Fibroblast of lung (primary cell): ENCODE measurements at regions not wholly inside any gene's neighbourhood (a gene's known extent, or its start where the extent isn't known, plus 50 kb on each side); places are given as distances from the start of the nearest gene placed in this dataset.

Experiments
- DNase-seq, 2 donors: peaks; one replicate each; pipeline versions ENCODE4 v3.0.0 to v3.0.0-alpha.2; 2010; ENCODE audit warnings: low read depth in 2 of 2
- H2AFZ ChIP-seq: 2 replicates; pipeline ENCODE4 v1.5.1; 2012; ENCODE audit warnings: low read length, control low read depth, inconsistent platforms
- H3K27ac ChIP-seq: 2 replicates; pipeline ENCODE4 v1.5.1; 2011; ENCODE audit warnings: low read length, control low read depth; ENCODE audit not compliant: insufficient read depth
- H3K27me3 ChIP-seq: 2 replicates; pipeline ENCODE4 v1.5.1; 2011; ENCODE audit warnings: mild to moderate bottlenecking, low read length; ENCODE audit not compliant: control insufficient read depth, insufficient read depth
- H3K36me3 ChIP-seq: 2 replicates; pipeline ENCODE4 v1.5.1; 2011; ENCODE audit warnings: low read length; ENCODE audit not compliant: control insufficient read depth, insufficient read depth
- H3K4me1 ChIP-seq: 2 replicates; pipeline ENCODE4 v1.5.1; 2011; ENCODE audit warnings: low read length; ENCODE audit not compliant: control insufficient read depth, insufficient read depth; ENCODE audit errors: extremely low read depth
- H3K4me2 ChIP-seq: 2 replicates; pipeline ENCODE4 v1.5.1; 2011; ENCODE audit warnings: low read length, control low read depth; ENCODE audit not compliant: insufficient read depth; ENCODE audit errors: extremely low read depth
- H3K4me3 ChIP-seq, 4 experiments: fragments of 200-600 bp in 1 of 4; sonication (generic) in 1 of 4; replicated peaks in 1 of 4; 2 replicates each; pipeline ENCODE4 v1.5.1; 2011 to 2016; ENCODE audit warnings: low read length in 4 of 4, low read depth in 3 of 4, mild to moderate bottlenecking in 3 of 4, control low read depth in 2 of 4, inconsistent platforms in 1 of 4, mixed read lengths in 1 of 4; ENCODE audit not compliant: insufficient read depth in 1 of 4; ENCODE audit errors: control extremely low read depth in 1 of 4
- H3K79me2 ChIP-seq: 2 replicates; pipeline ENCODE4 v1.5.1; 2012; ENCODE audit warnings: mild to moderate bottlenecking, low read length, inconsistent platforms; ENCODE audit not compliant: control insufficient read depth, insufficient read depth
- H3K9ac ChIP-seq: 2 replicates; pipeline ENCODE4 v1.5.1; 2011; ENCODE audit warnings: mild to moderate bottlenecking, low read length, control low read depth; ENCODE audit not compliant: insufficient read depth
- H3K9me3 ChIP-seq: 2 replicates; pipeline ENCODE4 v1.5.1; 2012; ENCODE audit warnings: low read depth, low read length; ENCODE audit not compliant: control insufficient read depth, insufficient read depth
- H4K20me1 ChIP-seq: 2 replicates; pipeline ENCODE4 v1.5.1; 2011; ENCODE audit warnings: low read length; ENCODE audit not compliant: control insufficient read depth, insufficient read depth; ENCODE audit errors: extremely low read depth
- EZH2 ChIP-seq: IDR thresholded peaks from 2 replicates; pipeline ENCODE4 v1.5.1; 2012; ENCODE audit warnings: low read length, control low read depth, mild to moderate bottlenecking; ENCODE audit errors: missing control alignments
- TF ChIP-seq, protein P1 (sequence below), 2 donors: IDR thresholded peaks in 1 of 2; conservative IDR thresholded peaks in 1 of 2; 1 replicate in 1 of 2; 2 replicates in 1 of 2; pipeline ENCODE4 v1.5.1; 2011 to 2012; ENCODE audit warnings: low read length in 2 of 2, control low read depth in 1 of 2, inconsistent platforms in 1 of 2, low read depth in 1 of 2, mild to moderate bottlenecking in 1 of 2

DNA sequence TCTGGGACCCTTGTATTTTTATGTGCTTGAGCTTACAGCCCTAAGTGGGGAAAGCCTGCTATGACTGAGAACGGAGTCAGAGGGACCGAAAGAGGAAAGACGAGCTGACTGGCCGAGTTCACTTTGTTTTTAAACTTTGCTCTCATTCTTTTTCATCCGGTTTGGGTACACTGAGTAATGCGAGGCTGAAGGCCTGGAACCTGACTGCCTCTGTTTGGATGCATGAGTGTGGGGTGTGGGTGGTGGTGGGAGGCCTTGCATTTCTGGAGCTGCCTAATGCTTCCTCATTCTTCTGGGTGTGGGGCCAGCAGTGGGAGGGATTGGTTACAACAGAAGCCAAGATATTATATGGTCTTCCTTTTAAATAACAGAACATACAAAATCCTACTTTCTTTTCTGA, 155.5 kb downstream of the BUB3 start:
- no peak for TF ChIP-seq EZH2
- TF ChIP-seq, protein P1, sequence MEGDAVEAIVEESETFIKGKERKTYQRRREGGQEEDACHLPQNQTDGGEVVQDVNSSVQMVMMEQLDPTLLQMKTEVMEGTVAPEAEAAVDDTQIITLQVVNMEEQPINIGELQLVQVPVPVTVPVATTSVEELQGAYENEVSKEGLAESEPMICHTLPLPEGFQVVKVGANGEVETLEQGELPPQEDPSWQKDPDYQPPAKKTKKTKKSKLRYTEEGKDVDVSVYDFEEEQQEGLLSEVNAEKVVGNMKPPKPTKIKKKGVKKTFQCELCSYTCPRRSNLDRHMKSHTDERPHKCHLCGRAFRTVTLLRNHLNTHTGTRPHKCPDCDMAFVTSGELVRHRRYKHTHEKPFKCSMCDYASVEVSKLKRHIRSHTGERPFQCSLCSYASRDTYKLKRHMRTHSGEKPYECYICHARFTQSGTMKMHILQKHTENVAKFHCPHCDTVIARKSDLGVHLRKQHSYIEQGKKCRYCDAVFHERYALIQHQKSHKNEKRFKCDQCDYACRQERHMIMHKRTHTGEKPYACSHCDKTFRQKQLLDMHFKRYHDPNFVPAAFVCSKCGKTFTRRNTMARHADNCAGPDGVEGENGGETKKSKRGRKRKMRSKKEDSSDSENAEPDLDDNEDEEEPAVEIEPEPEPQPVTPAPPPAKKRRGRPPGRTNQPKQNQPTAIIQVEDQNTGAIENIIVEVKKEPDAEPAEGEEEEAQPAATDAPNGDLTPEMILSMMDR (conservative IDR thresholded peaks at IDR 0.05 in 1 of 2, IDR thresholded peaks at IDR 0.05 in 1 of 2; ENCODE audit: low read depth in 1 of 2, low read length in 2 of 2) = no peak
- no peak overlapping the region for H3K9ac ChIP-seq
- H2AFZ ChIP-seq = no peak overlapping the region
- no peaks in the 10 kb centered on the region for H4K20me1 ChIP-seq
- H3K4me2 ChIP-seq = no peak overlapping the region
- H3K27ac ChIP-seq = no peak overlapping the region
- H3K4me1 ChIP-seq = no peaks in the 10 kb centered on the region
- H3K79me2 ChIP-seq = no peaks in the 10 kb centered on the region
- H3K9me3 ChIP-seq = no peaks in the 10 kb centered on the region
- DNase-seq = peak; percentile 21 to 81
- no peaks in the 10 kb centered on the region for H3K36me3 ChIP-seq
- H3K27me3 ChIP-seq = no peaks in the 10 kb centered on the region
- no peak overlapping the region for H3K4me3 ChIP-seq

DNA sequence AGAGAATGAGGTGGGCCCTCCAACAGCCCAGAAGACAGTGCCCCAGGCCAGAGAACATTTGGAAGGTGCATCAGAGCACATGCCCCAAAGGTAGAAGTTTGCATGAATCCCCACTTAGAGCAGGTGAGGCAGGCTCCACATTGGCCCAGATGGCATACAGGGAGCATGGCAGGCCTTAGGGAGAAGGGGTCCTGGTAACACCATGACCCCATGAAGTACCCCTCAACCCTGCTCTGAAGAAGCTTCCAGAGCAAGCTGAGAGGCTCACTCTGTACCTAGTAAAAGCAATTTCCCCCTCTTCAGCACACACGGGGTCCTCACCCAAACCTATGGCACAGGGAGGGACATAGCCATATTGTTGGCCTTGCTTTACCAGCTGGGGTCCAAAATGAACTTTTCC, 162.6 kb downstream of the BUB3 start:
- H3K36me3 ChIP-seq = no peaks in the 10 kb centered on the region
- H3K27ac ChIP-seq = no peak overlapping the region
- H4K20me1 ChIP-seq = no peaks in the 10 kb centered on the region
- no peaks in the 10 kb centered on the region for H3K4me1 ChIP-seq
- DNase-seq = no peak
- no peak overlapping the region for H3K4me2 ChIP-seq
- H3K9ac ChIP-seq = no peak overlapping the region
- H3K4me3 ChIP-seq = no peak overlapping the region
- no peaks in the 10 kb centered on the region for H3K79me2 ChIP-seq
- no peak for TF ChIP-seq EZH2
- TF ChIP-seq, protein P1 (conservative IDR thresholded peaks at IDR 0.05 in 1 of 2, IDR thresholded peaks at IDR 0.05 in 1 of 2; ENCODE audit: low read depth in 1 of 2, low read length in 2 of 2) = no peak
- H2AFZ ChIP-seq = no peak overlapping the region
- H3K9me3 ChIP-seq = no peaks in the 10 kb centered on the region
- no peaks in the 10 kb centered on the region for H3K27me3 ChIP-seq

DNA sequence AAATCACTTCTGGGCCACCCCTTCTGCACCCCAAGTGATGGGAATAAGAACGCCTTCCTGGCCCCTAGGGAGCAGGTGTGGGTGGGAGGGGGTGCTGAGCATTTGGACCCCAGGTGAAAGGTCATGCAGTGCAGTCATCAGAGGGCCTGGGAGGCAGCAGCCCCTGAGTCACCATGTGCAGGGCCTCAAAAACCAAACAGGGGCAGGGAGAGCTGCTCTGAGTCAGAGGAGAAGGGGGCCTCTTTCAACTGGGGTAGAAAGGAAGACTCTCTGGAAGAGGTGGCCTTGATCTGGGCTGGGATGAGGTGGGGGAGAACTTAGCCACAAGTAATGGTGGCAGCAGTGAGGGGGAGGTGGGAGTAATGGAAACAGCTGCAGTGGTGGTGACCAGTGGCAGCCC, 164.3 kb downstream of the BUB3 start:
- no peak overlapping the region for H3K4me3 ChIP-seq
- H4K20me1 ChIP-seq = no peaks in the 10 kb centered on the region
- no peaks in the 10 kb centered on the region for H3K79me2 ChIP-seq
- TF ChIP-seq, protein P1 (conservative IDR thresholded peaks at IDR 0.05 in 1 of 2, IDR thresholded peaks at IDR 0.05 in 1 of 2; ENCODE audit: low read depth in 1 of 2, low read length in 2 of 2) = no peak
- no peak for TF ChIP-seq EZH2
- H3K4me1 ChIP-seq = no peaks in the 10 kb centered on the region
- H3K27me3 ChIP-seq = no peaks in the 10 kb centered on the region
- no peak overlapping the region for H3K4me2 ChIP-seq
- no peak overlapping the region for H3K9ac ChIP-seq
- no peak overlapping the region for H3K27ac ChIP-seq
- no peak overlapping the region for H2AFZ ChIP-seq
- no peaks in the 10 kb centered on the region for H3K36me3 ChIP-seq
- no peak for DNase-seq
- H3K9me3 ChIP-seq = no peaks in the 10 kb centered on the region
